ENCODE measurements at regions not wholly inside any gene's neighbourhood (a gene's known extent, or its start where the extent isn't known, plus 50 kb on each side); places are given as distances from the start of the nearest gene placed in this dataset.

DNA sequence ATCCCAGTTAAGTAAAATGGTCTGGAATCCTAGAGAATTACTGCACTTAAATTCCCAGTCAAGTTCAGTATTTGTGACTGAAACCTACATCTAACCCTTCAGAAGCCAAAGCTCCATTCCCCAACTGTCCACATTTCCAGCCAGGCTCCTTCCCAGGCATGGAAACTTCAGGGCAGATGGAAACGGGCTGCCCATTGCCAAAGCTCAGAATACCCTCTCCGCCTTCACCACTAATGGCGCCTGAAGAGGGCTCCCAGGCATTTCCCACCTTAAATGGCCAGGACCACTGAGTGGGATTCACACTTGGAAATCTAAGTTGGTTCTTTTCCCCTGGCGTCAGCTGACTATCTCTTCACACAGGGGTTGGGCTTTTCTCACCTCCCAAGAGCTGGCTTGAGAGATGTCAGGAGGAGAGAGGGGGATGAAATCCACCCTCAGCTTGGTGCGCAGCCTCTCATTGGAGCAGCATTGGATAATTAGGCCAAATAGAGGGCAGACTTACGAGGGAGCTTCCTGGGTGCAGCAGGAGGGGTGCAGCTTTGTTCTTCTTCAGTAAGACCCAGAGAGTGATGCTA, 82.9 kb downstream of the ANKRD60 start:
- no peak overlapping the region for H3K4me3 ChIP-seq
- 58 to 78% (median 75%) methylated on average over 6 of the region's 6 CpGs for WGBS, 4 donors

DNA sequence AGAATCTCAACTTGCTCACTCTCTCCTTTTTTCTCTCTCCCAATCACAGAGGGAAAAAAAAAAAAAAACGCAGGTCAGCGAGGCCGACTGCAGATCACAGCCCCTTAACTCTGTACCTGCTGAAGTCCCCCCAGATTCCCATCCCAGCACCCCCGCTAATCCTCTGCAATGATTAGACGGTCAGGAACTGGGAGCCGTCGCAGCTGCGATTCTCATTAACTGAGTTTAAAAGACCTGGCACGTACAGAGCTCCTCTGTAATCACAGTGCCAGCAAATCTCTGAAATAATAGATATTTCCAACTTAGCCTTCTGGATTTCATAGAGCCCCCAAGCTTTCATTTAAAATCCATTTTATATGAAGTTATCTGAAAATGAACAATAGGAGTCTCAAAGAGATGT, 84.4 kb downstream of the ANKRD60 start:
- WGBS, 4 donors, result 78 to 87% (median 86%) methylated on average over 9 of the region's 9 CpGs
- H3K4me1 ChIP-seq (replicated peaks in 1 of 2), result no peaks in the 10 kb centered on the region

More for the DNA sequence above, 82.9 kb downstream of the ANKRD60 start:
- Histone ChIP-seq H3K27ac (no peak overlapping the region), H3K27me3 (peaks cover 13% of the 10 kb centered on the region), H3K4me1 (replicated peaks in 1 of 2) (no peaks in the 10 kb centered on the region), H3K36me3 (replicated peaks in 1 of 2) (no peaks in the 10 kb centered on the region), H3K9me3 (replicated peaks in 1 of 3) (no peaks in the 10 kb centered on the region)
- intact Hi-C loops (cut with DNase I), result no loop called here
- no peak for DNase-seq
- TF ChIP-seq, protein P1, sequence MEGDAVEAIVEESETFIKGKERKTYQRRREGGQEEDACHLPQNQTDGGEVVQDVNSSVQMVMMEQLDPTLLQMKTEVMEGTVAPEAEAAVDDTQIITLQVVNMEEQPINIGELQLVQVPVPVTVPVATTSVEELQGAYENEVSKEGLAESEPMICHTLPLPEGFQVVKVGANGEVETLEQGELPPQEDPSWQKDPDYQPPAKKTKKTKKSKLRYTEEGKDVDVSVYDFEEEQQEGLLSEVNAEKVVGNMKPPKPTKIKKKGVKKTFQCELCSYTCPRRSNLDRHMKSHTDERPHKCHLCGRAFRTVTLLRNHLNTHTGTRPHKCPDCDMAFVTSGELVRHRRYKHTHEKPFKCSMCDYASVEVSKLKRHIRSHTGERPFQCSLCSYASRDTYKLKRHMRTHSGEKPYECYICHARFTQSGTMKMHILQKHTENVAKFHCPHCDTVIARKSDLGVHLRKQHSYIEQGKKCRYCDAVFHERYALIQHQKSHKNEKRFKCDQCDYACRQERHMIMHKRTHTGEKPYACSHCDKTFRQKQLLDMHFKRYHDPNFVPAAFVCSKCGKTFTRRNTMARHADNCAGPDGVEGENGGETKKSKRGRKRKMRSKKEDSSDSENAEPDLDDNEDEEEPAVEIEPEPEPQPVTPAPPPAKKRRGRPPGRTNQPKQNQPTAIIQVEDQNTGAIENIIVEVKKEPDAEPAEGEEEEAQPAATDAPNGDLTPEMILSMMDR (IDR thresholded peaks at IDR 0.05), result no peak
- TF ChIP-seq POLR2A (IDR thresholded peaks at IDR 0.05), result no peak

DNA sequence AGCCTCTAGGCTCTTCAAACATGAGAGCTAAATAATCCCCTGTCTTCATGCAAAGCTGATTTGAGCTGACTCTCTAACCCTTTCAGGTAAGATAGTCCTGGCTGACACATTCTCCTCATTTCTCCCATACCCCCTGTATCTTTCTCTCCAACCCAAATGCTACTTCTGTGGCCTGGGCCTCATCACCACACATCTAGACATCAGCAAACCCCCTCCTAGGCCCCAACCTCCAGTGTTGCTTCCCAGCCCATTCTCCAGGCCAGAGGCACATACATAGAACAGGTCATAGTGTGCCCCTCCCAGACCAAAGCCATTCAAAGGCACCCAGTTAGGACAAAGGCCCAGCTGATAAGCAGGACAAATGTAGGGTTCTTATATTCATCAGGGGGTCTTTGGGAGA, 84.9 kb downstream of the ANKRD60 start:
- intact Hi-C loops (cut with DNase I), result no loop called here
- Histone ChIP-seq H3K4me3 (no peak overlapping the region), H3K9me3 (replicated peaks in 1 of 3) (no peaks in the 10 kb centered on the region), H3K4me1 (replicated peaks in 1 of 2) (no peaks in the 10 kb centered on the region), H3K27me3 (no peaks in the 10 kb centered on the region), H3K36me3 (replicated peaks in 1 of 2) (no peaks in the 10 kb centered on the region), H3K27ac (no peak overlapping the region)
- DNase-seq, result peak in 1 of 7 donors; percentile 24
- TF ChIP-seq POLR2A (IDR thresholded peaks at IDR 0.05), result no peak
- TF ChIP-seq, protein P1 (IDR thresholded peaks at IDR 0.05), result no peak

More for the DNA sequence above, 84.4 kb downstream of the ANKRD60 start:
- Histone ChIP-seq H3K36me3 (replicated peaks in 1 of 2) (no peaks in the 10 kb centered on the region), H3K9me3 (replicated peaks in 1 of 3) (no peaks in the 10 kb centered on the region), H3K4me3 (no peak overlapping the region), H3K27me3 (peaks cover 1% of the 10 kb centered on the region), H3K27ac (no peak overlapping the region)
- TF ChIP-seq, protein P1 (IDR thresholded peaks at IDR 0.05), result no peak
- no peak for TF ChIP-seq POLR2A (IDR thresholded peaks at IDR 0.05)
- intact Hi-C loops (cut with DNase I), result no loop called here
- peak in 1 of 7 donors; percentile 2 for DNase-seq

DNA sequence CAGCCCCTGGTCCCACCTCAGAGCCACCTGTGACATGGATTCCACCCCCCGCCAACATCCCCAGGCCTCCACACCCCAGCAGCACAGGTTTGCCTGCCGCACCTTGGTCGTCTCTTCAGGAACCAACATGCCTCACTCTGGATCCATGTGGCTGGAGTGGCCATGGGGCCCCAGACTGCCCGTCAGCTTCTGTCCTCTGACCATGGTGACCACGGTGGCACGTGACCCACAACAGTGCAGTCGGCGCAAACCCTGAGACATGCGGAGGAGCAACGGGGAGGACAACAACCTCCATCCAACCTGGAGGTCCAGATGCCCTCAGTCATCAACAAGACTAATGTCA, 85.6 kb downstream of the ANKRD60 start:
- WGBS, 4 donors, result 82 to 92% (median 92%) methylated on average over 10 of the region's 10 CpGs
- Histone ChIP-seq H3K4me1 (replicated peaks in 1 of 2) (no peaks in the 10 kb centered on the region), H3K4me3 (no peak overlapping the region)

More for the DNA sequence above, 85.6 kb downstream of the ANKRD60 start:
- no peaks in the 10 kb centered on the region for H3K27me3 ChIP-seq
- intact Hi-C loops (cut with DNase I), result no loop called here
- TF ChIP-seq, protein P1 (IDR thresholded peaks at IDR 0.05), result no peak
- TF ChIP-seq POLR2A (IDR thresholded peaks at IDR 0.05), result no peak
- H3K36me3 ChIP-seq (replicated peaks in 1 of 2), result no peaks in the 10 kb centered on the region
- no peak overlapping the region for H3K27ac ChIP-seq
- peak in 1 of 7 donors; percentile 11 for DNase-seq
- H3K9me3 ChIP-seq (replicated peaks in 1 of 3), result no peaks in the 10 kb centered on the region
